ENCODE measurements at regions not wholly inside any gene's neighbourhood (a gene's known extent, or its start where the extent isn't known, plus 50 kb on each side); places are given as distances from the start of the nearest gene placed in this dataset.

GRCh38 chr2:228878138-228878537 is 392.9 kb downstream of the PID1 start:
- no peak for TF ChIP-seq CTCF (IDR thresholded peaks at IDR 0.05; ENCODE audit: insufficient read depth, low read length)
- no peak for TF ChIP-seq SPI1 (IDR thresholded peaks at IDR 0.05; ENCODE audit: borderline replicate concordance, low read depth)

All from HL-60 (cell line).